Ishikawa (cell line): ENCODE measurements at regions not wholly inside any gene's neighbourhood (a gene's known extent, or its start where the extent isn't known, plus 50 kb on each side); places are given as distances from the start of the nearest gene placed in this dataset.

ENCODE experiments used
- CEBPB ChIP-seq: IDR thresholded peaks from 2 replicates; pipeline ENCODE4 v1.6.1; 2012
- CREB1 ChIP-seq: IDR thresholded peaks from 2 replicates; pipeline ENCODE4 v1.6.1; 2012; ENCODE audit warnings: low read depth
- EGR1 ChIP-seq: IDR thresholded peaks from 2 replicates; pipeline ENCODE4 v1.6.1; 2012
- EP300 ChIP-seq: IDR thresholded peaks from 2 replicates; pipeline ENCODE4 v1.6.1; 2012; ENCODE audit warnings: borderline replicate concordance
- FOXM1 ChIP-seq: IDR thresholded peaks from 2 replicates; pipeline ENCODE4 v1.6.1; 2012; ENCODE audit warnings: low read depth, borderline replicate concordance
- MAX ChIP-seq: IDR thresholded peaks from 2 replicates; pipeline ENCODE4 v1.6.1; 2012
- NFIC ChIP-seq: IDR thresholded peaks from 2 replicates; pipeline ENCODE4 v1.6.1; 2012
- RAD21 ChIP-seq: IDR thresholded peaks from 2 replicates; pipeline ENCODE4 v1.6.1; 2012; ENCODE audit warnings: low read depth
- REST ChIP-seq: IDR thresholded peaks from 2 replicates; pipeline ENCODE4 v1.6.1; 2012; ENCODE audit warnings: low read depth, mild to moderate bottlenecking
- TAF1 ChIP-seq: IDR thresholded peaks from 2 replicates; pipeline ENCODE4 v1.6.1; 2012; ENCODE audit warnings: low read depth, mild to moderate bottlenecking
- TCF12 ChIP-seq: IDR thresholded peaks from 2 replicates; pipeline ENCODE4 v1.6.1; 2012; ENCODE audit warnings: low read depth
- TEAD4 ChIP-seq: IDR thresholded peaks from 2 replicates; pipeline ENCODE4 v1.6.1; 2012
- USF1 ChIP-seq: IDR thresholded peaks from 2 replicates; pipeline ENCODE4 v1.6.1; 2012
- YY1 ChIP-seq: IDR thresholded peaks from 2 replicates; pipeline ENCODE4 v1.6.1; 2012; ENCODE audit warnings: low read depth
- ZBTB7A ChIP-seq: IDR thresholded peaks from 2 replicates; pipeline ENCODE4 v1.6.1; 2012; ENCODE audit warnings: low read depth

- no peak for TF ChIP-seq TEAD4
- no peak for TF ChIP-seq CEBPB
These were observed 413.3 kb upstream of the RASGEF1B start for GRCh38 chr4:81884986-81885385.

- TF ChIP-seq YY1 (no peak), TCF12 (no peak), ZBTB7A (no peak), TEAD4 (no peak), USF1 (no peak), EP300 (no peak), TAF1 (no peak), CEBPB (no peak), RAD21 (no peak), MAX (no peak), NFIC (no peak), CREB1 (no peak), EGR1 (no peak), FOXM1 (no peak), REST (no peak)
These were observed 412.1 kb upstream of the RASGEF1B start for GRCh38 chr4:81883530-81884450.

- TF ChIP-seq CREB1, result no peak
- TF ChIP-seq USF1, result no peak
- TF ChIP-seq MAX, result no peak
- no peak for TF ChIP-seq REST
- no peak for TF ChIP-seq EP300
- TF ChIP-seq EGR1, result no peak
- no peak for TF ChIP-seq TCF12
- TF ChIP-seq FOXM1, result no peak
- TF ChIP-seq YY1, result no peak
- no peak for TF ChIP-seq ZBTB7A
- TF ChIP-seq NFIC, result no peak
- TF ChIP-seq CEBPB, result no peak
- no peak for TF ChIP-seq RAD21
- TF ChIP-seq TAF1, result no peak
- TF ChIP-seq TEAD4, result no peak
These were observed 411.3 kb upstream of the RASGEF1B start for GRCh38 chr4:81883004-81883403.

GRCh38 chr4:81881855-81882621 is 410.3 kb upstream of the RASGEF1B start:
- TF ChIP-seq EGR1, result no peak
- no peak for TF ChIP-seq EP300
- TF ChIP-seq REST, result no peak
- no peak for TF ChIP-seq ZBTB7A
- TF ChIP-seq TAF1, result no peak
- TF ChIP-seq CEBPB, result no peak
- TF ChIP-seq MAX, result no peak
- no peak for TF ChIP-seq FOXM1
- TF ChIP-seq CREB1, result no peak
- no peak for TF ChIP-seq NFIC
- TF ChIP-seq USF1, result no peak
- no peak for TF ChIP-seq RAD21
- no peak for TF ChIP-seq TCF12
- no peak for TF ChIP-seq YY1
